ENCODE measurements at regions not wholly inside any gene's neighbourhood (a gene's known extent, or its start where the extent isn't known, plus 50 kb on each side); places are given as distances from the start of the nearest gene placed in this dataset.

DNA sequence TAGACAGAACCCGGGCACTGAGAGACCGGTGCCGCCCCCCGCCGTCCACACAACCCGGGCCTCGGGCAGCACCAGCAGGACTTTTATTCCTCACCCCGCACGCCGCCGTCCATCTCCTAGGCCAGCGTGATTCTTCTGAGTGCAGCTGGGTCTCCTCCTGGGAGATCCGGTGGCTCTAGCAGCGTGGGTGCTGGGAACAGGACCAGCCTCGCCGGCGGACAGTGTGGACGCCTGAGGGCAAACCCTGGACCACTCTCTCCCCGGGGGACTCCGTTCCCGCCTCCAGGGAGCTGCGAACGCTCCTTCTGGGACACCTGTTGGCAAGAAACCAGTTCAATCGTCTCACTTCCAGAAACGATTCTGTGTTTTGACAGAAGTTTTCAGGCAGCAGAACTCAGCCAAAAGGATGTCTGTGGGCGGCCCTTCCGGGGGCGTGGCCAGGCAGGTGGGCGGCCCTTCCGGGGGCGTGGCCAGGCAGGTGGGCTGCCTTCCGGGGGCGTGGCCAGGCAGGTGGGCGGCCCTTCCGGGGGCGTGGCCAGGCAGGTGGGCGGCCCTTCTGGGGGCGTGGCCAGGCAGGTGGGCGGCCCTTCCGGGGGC is 130.7 kb downstream of the DLL1 start:
- no peak for DNase-seq

DNA sequence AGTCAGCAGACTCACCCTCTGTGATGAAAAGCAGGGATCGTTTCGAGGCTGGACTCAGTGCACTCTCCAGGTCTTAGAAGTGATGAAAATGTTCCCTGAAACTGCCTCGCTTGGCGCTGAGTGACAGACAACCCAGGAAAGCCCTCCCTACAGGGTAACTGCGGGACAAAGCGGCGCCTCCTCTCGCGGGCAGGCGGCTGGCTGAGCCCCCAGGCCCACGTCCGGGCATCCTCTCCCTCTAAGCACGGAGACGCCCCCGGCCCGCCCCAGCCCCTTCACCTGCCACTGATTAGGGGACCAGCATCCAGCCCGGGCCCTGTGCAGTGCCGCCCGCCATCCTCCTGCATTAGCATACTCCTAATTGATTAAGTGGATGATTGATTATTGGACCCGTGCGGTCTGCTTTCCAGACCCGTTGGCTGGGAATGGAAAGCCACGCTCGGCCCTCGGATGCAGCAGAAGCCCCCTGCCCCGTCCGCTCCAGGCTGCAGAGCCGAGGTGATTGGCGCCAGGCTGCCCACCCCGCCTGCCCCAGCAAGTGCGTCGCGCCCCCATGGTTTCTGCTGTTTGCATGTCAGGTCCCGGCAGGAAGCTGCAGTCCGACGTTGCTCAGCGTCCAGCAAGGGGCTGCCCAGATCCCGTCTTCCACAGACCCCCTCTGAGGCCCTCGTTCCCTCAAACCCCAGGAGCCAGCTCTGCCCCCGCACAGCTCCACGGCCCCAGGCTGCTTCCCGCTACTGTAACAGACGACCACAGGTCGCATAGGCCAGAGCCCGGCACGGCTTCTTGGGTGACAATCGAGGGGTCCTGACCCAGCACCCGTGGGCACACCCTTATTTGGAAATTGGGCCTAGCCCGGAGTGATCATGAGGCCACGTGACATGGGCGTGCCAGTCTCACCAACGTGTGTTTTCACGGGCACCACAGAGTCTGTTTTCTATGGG is 131.6 kb downstream of the DLL1 start:
- no peak for DNase-seq

DNA sequence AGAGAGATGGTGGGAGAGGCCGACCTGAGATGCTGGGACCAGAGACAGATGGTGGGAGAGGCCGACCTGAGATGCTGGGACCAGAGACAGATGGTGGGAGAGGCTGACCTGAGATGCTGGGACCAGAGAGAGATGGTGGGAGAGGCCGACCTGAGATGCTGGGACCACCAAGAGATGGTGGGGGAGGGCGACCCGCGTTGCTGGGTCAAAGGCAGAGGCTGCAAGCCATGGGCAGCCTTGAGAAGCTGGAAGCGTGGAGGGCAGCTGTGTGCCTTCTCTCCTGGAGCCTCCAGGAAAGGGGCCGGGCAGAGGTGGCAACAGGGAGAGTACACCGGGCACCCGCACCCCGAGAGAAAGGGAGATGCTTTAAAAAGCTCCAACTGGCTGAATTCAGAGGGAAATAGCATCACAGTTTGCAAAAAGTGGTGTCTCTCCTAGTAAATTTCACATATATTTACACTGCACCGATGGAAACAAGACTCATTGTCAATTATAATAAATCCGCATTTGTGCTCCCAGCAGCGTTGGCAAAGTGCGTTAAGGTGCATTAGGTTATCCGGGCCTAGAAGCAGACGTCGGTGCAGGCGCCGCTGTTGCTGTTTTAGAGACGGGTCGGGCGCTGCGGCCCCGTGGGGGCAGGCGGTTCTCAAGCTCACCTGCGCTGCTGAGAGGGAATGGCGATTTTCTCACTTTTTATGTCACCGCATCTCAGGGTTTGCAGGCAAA is 132.4 kb downstream of the DLL1 start:
- DNase-seq: no peak

DNA sequence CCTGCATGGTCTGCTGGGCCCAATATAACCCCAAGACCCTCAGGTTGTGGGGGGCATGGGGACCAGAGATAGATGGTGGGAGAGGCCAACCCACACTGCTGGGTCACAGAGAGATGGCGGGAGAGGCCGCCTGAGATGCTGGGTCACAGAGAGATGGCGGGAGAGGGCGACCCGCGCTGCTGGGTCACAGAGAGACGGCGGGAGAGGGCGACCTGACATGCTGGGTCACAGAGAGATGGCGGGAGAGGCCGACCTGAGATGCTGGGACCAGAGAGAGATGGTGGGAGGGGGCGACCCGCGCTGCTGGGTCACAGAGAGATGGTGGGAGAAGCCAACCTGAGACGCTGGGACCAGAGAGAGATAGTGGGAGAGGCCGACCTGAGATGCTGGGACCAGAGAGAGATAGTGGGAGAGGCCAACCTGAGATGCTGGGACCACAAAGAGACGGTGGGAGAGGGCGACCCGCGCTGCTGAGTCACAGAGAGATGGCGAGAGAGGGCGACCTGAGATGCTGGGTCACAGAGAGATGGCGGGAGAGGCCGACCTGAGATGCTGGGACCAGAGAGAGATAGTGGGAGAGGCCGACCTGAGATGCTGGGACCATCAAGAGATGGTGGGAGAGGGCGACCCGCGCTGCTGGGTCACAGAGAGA is 133.2 kb downstream of the DLL1 start:
- DNase-seq: no peak

DNA sequence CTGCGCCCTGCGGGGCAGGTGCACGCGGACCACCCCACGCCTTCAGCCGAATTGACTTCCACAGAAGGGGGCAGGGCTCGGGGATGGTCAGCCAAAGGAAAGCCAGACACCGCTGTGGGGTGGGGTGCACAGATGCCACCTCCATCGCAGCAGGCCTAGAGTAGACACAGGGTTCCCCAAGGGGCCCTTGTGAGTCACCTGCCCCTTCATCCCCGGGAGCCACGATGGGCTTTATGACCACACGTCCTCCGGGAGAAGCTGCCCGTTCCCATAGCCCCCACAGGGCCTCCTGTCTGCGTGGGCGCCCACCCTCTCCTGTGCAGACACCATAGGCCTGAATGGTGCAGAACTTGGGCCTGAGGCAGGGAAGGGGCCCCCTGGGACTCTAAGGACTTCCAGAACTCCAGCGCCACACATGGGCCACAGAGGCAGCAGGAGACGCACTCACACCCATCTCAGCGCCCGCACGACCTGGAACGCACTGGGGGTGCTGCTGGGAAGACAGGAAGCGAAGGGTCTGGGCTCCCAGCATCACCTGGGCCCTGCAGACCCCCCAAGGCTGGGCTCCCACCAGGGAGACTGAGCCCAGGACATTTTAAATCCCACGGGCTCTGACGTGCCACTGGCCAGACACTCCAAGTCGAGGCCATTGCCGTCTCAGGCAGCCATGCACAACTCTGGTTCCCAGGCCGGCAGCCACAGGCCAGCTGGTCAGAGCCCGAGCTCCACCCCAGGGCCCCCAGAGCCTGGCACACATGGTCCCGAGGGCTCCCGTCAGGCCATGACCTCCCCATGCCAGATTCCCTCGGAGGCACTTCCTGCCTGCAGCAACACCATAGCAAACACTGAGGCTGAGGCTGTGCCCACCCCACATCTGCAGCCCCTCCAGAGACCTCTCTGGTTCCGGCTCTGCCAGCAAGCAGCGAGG is 134.2 kb downstream of the DLL1 start:
- DNase-seq: no peak

DNA sequence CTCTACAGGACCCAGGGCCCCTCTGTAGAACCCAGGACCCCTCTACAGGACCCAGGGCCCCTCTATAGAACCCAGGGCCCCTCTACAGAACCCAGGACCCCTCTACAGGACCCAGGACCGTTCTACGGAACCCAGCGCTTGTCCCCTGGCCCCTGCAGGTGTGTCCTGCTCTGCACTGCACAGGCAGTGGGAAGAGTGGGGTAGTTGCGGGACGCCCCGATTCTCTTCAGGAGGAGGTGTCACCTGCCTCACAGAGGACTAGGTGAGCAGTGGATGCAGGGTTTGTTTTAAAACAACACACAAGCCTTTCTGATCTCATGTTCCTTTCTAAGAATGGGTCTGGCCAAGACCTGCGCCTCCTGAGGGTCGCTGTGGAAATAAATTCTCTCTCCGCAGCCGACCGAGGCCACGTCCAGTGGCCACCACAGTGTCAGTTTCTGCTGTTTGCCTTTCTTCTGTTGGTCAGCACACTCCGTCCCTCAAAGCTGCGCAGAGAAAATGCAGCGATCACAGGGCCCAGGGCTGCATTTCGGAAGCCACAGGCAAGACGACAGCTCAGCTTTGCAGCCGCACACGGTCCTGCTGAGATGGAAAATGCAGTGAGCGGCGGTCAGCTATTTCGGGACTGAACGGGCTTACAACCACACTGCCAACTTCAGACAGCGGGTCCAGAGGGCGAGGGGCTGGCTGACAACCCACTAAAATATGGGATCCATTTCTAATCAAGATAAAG is 135.2 kb downstream of the DLL1 start:
- DNase-seq: no peak

DNA sequence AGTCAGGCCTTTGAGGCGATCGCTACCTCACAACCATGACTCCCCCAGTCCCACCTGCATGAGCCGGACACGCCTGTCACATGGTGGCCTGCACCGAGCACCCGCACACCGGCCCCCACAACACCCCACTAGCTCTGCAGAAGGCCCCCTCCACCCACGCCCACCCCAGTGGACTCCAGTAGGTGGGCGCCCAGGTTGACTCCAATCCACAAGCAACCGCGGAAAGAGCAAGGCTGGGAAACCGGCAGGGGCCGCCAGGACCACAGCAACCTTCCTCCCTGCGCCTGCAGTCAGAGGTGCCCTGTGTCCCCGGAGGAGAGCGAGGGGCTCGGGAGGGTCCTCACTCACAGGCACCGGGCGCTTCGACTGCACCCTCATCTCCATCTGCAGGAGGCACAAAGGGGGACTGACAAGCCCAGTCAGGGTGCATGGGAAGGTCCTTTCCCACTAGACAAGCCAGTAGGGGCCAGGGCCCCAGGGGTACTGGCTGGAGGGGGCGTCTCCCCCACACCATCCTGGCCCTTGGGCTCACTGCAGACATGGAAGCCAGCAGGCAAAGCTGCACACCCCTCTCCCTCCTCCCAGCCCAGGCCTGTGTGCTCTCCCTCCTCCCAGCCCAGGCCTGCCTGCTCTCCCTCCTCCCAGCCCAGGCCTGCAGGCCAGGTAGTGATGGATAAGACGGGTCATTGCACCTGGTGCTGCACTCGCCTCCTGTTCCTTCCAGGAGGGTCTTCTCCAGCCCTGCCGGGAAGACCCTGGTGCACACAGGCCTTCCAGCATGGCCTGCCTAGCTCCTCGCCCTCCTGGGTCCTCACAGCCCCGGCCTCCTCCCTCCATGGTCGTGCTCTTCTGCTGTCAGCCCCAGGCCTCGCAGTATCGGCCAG is 137.2 kb downstream of the DLL1 start:
- DNase-seq: no peak

DNA sequence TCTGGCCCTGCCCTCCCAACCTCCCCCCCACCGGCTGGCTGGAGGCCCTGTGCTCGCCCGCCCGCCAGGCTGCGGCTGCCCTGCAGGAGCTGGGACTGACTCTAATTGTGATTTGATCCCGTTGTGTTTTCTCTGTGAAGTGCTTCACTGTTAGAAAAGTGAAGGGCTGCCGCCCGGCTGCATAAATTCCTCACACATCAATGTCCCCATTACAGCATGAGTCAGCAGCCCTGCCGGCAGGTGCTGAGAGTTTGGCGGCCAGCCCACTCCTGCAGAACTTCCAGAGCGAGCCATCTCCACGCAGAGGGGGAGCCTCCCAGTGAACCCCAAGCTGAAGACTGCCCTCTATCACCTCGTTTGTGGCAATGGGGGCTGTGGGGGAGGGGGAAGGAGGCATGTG is 137.9 kb downstream of the DLL1 start:
- DNase-seq: no peak

DNA sequence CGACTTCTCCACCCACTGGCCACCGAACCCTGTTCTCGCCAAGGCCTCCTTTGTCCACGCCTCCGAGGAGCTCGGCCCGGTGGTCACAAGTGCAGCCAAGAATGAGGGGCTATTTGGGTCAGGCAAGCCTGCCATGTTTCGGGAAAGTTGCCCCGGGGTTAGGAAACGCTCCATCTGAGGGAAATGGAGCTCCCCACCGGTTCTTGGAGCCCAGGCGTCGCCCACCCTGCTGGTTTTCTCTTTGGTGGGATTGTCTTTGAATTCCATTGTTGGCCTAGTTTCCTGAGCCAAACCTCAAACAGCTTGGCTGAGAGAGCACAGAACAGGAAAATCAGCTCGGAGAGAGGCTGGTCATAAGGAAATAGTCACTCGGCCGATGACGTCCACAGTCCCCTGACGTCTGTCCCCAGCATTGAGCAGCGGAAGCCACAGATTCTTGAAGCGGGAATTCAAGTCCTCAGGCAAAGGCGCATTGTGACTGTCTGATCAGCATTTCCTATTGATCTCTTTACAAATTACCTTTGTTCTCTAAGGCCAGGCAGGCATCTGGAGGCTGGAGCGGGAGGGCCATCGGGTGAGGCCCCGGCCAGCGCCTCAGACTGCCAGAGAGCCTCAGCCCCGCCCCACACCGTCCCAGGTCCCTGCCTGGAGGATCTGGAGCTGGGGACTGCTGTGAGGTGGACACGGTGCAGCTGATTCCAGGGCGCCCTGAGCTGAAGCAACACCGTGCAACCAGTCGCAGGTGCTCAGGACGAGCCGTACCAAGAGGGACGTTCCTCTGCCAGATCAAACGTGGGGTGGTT is 138.6 kb downstream of the DLL1 start:
- no peak for DNase-seq

DNA sequence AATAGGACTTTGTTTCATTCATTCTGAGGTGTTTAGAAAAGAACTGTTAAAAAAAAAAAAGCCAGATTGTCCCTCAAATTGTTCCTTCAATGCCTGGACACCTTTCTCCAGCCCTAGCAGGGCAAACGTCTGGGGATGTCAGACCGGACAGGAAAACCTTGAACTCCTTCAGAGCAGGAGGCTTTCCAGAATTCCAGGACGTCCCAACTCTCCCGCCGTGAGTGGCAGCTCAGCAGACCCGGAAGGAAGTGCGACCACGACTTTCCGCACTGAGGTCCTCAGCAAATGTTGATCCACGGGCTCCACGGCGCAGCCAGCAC is 139.1 kb downstream of the DLL1 start:
- no peak for DNase-seq

DNA sequence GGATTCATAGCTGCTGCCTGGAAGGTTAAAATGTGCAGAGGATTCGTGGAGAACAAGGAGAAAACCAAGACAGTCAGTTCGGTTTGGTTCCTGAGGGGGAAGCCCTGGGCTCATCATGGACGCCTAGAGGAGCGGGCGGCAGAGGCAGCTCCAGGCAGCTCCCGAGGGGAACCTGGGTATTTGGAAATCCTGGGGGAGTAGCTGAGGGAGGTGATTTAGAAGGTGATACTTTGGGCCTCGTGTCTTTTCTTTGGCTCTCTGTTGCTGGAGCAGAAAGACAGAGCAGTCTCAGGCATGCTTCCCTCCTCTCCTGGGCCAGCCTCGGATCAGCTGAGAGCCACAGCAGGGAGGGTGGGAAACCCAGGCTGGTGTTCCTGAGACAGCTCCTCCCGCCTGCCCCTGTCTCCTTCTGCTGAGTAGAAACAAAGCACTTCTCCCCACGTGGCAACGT is 139.5 kb downstream of the DLL1 start:
- DNase-seq: no peak

DNA sequence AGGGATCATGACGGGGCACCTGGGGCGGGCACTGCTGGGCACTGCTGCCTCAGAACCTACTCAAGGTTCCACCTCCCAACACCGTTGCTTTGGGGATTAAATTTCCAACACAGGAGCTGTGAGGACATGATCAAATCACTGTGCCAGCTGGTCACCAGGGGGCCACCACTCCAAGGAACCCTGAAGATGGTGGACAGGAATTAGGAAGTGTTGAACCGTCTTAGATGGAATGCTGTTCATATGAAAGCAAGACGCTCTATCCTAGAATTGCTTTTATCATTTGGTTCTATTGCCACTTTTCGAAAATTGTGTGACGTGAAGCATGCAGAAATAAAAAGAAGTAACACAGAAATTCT is 140.3 kb downstream of the DLL1 start:
- no peak for DNase-seq

DNA sequence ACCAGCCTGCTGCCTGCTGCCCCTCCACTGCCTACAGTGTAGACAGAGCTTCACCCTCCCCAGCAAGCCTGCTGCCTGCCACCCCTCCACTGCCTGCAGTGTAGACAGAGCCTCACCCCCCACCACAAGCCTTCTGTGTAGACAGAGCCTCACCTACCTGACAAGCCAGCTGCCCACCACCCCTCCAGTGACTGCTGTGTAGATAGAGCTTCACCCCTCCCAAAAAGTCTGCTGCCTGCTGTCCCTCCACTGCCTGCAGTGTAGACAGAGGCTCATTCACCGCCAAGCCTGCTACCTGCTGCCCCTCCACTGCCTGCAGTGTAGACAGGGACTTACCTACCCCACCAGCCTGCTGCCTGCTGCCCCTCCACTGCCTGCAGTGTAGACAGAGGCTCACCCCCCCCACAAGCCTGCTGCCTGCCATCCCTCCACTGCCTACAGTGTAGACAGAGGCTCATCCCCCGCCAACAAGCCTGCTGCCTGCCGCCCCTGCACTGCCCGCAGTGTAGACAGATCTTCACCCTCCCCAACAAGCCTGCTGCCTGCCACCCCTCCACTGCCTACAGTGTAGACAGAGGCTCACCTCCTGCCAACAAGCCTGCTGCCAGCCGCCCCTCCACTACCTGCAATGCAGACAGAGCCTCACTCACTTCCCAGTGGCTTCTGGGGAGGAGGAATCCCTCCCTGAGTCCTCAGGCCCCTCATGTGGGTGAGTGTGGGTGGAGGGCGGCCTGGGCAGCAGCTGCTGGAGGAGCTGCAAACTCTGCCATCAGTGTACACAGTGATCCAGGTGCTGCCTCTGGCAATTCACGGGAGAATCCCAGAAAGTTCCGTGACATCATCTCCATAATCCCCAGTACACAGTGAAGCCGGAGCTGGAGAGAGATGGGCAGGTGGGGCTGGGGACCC is 140.9 kb downstream of the DLL1 start:
- no peak for DNase-seq

DNA sequence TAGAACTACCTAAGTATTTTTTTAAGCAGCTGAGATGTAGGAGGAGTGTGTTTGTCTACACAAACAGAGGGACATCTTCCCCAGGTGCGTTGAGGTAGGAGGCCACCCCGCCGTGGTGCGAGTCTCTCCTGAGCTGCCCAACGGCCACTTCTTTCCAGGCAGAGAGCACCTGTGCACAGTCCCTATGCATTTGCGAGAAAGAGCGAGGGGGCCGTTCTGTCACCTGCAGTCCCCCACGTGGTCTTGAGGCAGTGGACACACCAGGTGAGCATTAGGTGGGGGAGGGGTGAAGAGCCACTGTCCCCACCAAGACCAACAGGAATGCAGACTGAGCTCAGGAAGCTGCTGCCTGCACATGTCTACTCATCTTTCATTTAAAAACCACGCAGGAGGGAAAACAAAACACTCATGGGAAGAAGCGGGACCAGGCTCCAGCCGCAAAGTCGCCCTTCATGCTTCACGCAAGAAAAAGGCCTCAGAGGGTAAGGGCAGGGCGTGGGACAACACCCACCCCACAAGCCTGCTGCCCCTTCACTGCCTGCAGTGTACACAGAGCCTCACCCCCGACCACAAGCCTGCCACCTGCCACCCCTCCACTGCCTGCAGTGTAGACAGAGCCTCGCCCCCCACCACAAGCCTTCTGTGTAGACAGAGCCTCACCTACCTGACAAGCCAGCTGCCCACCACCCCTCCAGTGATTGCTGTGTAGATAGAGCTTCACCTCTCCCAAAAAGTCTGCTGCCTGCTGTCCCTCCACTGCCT is 142.0 kb downstream of the DLL1 start:
- DNase-seq: no peak

DNA sequence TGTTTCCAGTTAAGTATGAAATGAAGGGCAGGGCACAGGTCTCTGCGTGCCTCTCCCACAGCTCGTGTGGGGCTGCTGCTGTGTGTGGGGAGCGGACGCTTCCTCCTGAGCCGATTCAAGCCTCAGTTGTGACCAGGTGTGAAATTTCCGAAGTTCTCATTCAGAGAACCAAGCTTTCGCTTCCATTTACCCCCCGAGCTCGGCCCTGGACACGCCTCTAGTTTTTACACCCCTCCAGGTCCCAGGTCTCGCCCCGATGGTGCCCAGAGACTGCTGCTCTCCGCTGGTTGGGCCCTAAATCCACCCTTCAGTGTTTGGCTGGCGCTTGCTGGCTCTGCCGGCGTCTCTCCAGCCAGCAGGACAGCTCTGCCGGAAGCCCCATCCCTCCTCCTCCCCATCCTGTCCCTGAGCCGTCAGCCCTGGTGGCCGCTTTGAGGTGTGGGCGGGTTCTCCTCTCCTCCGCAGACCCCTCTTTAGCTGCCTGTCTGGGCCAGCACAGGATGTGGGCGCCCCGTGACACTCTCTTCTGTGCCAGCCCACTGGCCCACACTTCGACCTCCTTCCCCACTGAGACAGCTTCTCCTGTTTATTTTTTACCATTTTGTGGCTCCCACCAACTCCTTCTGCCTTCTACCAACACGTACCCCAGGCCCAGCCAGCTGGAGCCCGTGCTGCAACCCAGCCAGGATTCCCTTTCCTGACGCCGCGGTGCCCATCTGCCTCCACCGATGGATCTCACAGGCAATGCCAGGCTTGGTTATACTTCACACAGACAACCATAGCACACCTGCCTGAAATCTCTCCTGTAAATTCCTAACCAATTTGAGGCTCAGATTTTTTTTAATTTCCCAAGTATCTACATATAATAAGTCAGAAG is 142.8 kb downstream of the DLL1 start:
- peak; percentile 29 for DNase-seq

DNA sequence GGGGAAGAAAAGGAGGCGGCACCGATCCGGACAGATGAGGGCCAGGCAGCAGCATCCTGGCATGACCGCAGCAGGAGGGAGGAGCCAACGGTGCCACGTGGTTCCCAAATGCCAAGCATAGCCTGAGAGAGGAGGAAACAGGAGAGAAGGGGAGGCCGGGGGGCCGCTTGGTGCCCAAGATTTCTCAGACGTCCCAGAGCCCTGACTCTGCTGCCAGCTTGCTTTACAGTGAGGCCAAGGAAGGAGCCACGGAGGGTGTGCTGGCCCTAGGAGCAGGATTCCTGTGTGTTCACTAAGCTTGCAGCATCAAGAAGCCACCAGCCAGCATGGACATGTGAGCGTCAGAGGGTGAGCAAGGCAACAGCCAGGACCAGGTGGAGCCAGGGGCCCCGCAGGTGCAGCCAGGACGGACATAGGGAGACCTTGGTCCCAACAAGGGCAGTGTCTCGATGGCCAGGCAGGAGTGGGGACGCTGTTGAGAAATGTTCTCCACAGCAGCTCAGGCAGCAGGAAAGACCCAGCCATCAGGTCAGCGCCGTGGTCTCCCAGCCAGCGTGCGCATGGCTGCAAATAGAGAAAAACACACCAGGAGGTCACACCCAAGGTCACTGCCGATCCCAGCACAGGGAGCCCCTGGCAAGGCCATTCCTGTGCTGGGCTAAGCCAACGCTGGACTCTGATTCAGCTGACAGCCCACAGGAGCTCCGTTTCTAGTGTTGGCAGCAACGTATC is 143.7 kb downstream of the DLL1 start:
- no peak for DNase-seq

All from activated T-cell treated with anti-CD3 and anti-CD28 coated beads for 4 hours (primary cell).